ENCODE measurements at regions not wholly inside any gene's neighbourhood (a gene's known extent, or its start where the extent isn't known, plus 50 kb on each side); places are given as distances from the start of the nearest gene placed in this dataset.

DNA sequence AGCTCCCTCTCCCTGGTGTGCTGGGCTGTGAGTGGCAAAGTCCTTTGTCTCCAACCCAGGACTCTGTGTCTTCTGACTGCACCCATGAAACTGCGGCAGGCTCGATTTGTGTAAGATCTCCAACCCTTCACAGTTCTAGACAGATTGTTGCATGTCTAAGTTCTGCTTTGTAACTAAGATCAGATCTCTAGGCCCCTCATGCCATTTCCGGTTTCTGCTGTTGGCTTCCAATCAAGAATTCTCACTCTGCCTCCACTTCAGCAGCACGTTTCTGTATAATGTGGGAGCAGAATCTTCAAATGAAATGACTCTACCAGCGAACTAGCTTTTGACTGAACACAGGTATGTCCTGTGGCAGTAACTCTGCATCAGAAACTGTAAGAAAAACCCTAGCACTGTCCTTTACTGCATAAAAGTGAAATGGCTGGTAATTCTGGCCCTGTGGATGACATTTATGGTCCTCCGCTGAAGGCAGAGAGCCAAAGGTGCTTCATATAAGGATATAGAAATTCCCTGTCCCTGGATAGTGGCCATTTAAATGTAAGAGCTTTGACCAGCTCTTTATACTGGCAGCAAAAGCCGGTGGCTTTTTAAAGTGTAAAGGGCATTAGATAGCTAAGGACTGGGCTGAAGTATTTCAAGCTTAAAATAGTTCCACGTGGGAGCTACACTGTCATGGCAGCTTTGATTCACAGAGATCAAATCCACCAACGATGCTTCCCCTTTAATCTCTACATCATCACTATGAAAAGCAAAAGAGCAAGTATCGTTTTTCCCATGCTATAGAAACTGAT is 319.0 kb upstream of the CDH6 start:
- TF ChIP-seq, protein P1, sequence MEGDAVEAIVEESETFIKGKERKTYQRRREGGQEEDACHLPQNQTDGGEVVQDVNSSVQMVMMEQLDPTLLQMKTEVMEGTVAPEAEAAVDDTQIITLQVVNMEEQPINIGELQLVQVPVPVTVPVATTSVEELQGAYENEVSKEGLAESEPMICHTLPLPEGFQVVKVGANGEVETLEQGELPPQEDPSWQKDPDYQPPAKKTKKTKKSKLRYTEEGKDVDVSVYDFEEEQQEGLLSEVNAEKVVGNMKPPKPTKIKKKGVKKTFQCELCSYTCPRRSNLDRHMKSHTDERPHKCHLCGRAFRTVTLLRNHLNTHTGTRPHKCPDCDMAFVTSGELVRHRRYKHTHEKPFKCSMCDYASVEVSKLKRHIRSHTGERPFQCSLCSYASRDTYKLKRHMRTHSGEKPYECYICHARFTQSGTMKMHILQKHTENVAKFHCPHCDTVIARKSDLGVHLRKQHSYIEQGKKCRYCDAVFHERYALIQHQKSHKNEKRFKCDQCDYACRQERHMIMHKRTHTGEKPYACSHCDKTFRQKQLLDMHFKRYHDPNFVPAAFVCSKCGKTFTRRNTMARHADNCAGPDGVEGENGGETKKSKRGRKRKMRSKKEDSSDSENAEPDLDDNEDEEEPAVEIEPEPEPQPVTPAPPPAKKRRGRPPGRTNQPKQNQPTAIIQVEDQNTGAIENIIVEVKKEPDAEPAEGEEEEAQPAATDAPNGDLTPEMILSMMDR (IDR thresholded peaks at IDR 0.05; ENCODE audit: low read depth, low read length): no peak
- TF ChIP-seq, protein P2, sequence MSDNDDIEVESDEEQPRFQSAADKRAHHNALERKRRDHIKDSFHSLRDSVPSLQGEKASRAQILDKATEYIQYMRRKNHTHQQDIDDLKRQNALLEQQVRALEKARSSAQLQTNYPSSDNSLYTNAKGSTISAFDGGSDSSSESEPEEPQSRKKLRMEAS (IDR thresholded peaks at IDR 0.05; ENCODE audit: low read depth, low read length): no peak
- TF ChIP-seq MYC (IDR thresholded peaks at IDR 0.05; ENCODE audit: low read depth, low read length): no peak
